ENCODE measurements at regions not wholly inside any gene's neighbourhood (a gene's known extent, or its start where the extent isn't known, plus 50 kb on each side); places are given as distances from the start of the nearest gene placed in this dataset.

- ATAC-seq (no peak), DNase-seq (no peak)
- in situ Hi-C loops (cut with MboI; ENCODE audit: low sequenced_read_pairs in 4 of 4) (no loop called here), intact Hi-C loops (cut with DNase I; ENCODE audit: low total_unique reads) (no loop called here)
- H3K27ac ChIP-seq: no peak overlapping the region
- H3K4me3 ChIP-seq: no peak overlapping the region
- H3K36me3 ChIP-seq: no peaks in the 10 kb centered on the region
- H3K9me3 ChIP-seq: no peaks in the 10 kb centered on the region
- no peaks in the 10 kb centered on the region for H3K4me1 ChIP-seq
- H3K27me3 ChIP-seq: peaks cover 0 to 4% (median under 1%) of the 10 kb centered on the region in 3 donors
- TF ChIP-seq POLR2A (IDR thresholded peaks at IDR 0.05) (no peak), CTCF (IDR thresholded peaks at IDR 0.05 in 4 of 5, conservative IDR thresholded peaks at IDR 0.05 in 1 of 5) (no peak)
These were observed 138.8 kb downstream of the CPZ start for GRCh38 chr4:8731364-8731763.

GRCh38 chr4:8730681-8731080 is 138.1 kb downstream of the CPZ start:
- ATAC-seq (no peak), DNase-seq (no peak)
- H3K27ac ChIP-seq: no peak overlapping the region
- no peak overlapping the region for H3K4me3 ChIP-seq
- no peak for TF ChIP-seq POLR2A (IDR thresholded peaks at IDR 0.05)
- no peak for TF ChIP-seq CTCF (IDR thresholded peaks at IDR 0.05 in 4 of 5, conservative IDR thresholded peaks at IDR 0.05 in 1 of 5)
- peaks cover 2 to 7% (median 7%) of the 10 kb centered on the region in 3 donors for H3K27me3 ChIP-seq
- intact Hi-C loops (cut with DNase I; ENCODE audit: low total_unique reads) (no loop called here), in situ Hi-C loops (cut with MboI; ENCODE audit: low sequenced_read_pairs in 4 of 4) (no loop called here)
- H3K36me3 ChIP-seq: no peaks in the 10 kb centered on the region
- H3K9me3 ChIP-seq: no peaks in the 10 kb centered on the region
- no peaks in the 10 kb centered on the region for H3K4me1 ChIP-seq

- Histone ChIP-seq H3K9me3 (no peaks in the 10 kb centered on the region), H3K4me1 (no peaks in the 10 kb centered on the region), H3K36me3 (no peaks in the 10 kb centered on the region), H3K27me3 (peaks cover 4 to 12% (median 11%) of the 10 kb centered on the region in 3 donors), H3K4me3 (no peak overlapping the region), H3K27ac (no peak overlapping the region)
- DNase-seq (no peak), ATAC-seq (no peak)
- intact Hi-C loops (cut with DNase I; ENCODE audit: low total_unique reads) (no loop called here), in situ Hi-C loops (cut with MboI; ENCODE audit: low sequenced_read_pairs in 4 of 4) (no loop called here)
- TF ChIP-seq POLR2A (IDR thresholded peaks at IDR 0.05) (no peak), CTCF (IDR thresholded peaks at IDR 0.05 in 4 of 5, conservative IDR thresholded peaks at IDR 0.05 in 1 of 5) (no peak)
These were observed 137.6 kb downstream of the CPZ start for GRCh38 chr4:8730159-8730558.

GRCh38 chr4:8729408-8730149 is 137.0 kb downstream of the CPZ start:
- Histone ChIP-seq H3K4me3 (no peak overlapping the region), H3K36me3 (no peaks in the 10 kb centered on the region), H3K27me3 (peaks cover 7 to 17% (median 15%) of the 10 kb centered on the region in 3 donors), H3K27ac (no peak overlapping the region), H3K4me1 (no peaks in the 10 kb centered on the region), H3K9me3 (no peaks in the 10 kb centered on the region)
- DNase-seq (no peak), ATAC-seq (no peak)
- TF ChIP-seq POLR2A (IDR thresholded peaks at IDR 0.05): no peak
- TF ChIP-seq CTCF (IDR thresholded peaks at IDR 0.05 in 4 of 5, conservative IDR thresholded peaks at IDR 0.05 in 1 of 5): no peak
- in situ Hi-C loops (cut with MboI; ENCODE audit: low sequenced_read_pairs in 4 of 4): no loop called here
- intact Hi-C loops (cut with DNase I; ENCODE audit: low total_unique reads): no loop called here

All from gastrocnemius medialis (tissue), 4 donors.